COR-L47 (cell line): ENCODE measurements at regions not wholly inside any gene's neighbourhood (a gene's known extent, or its start where the extent isn't known, plus 50 kb on each side); places are given as distances from the start of the nearest gene placed in this dataset.
"Not testable (repeated sequence)": the region's sequence is repeated elsewhere in the genome, so short reads cannot be mapped to it uniquely, and the experiment has no call there.

Experiments
- DNase-seq: peaks from one replicate; lab custom pipeline; 2025; lab: John Stamatoyannopoulos, UW

DNA sequence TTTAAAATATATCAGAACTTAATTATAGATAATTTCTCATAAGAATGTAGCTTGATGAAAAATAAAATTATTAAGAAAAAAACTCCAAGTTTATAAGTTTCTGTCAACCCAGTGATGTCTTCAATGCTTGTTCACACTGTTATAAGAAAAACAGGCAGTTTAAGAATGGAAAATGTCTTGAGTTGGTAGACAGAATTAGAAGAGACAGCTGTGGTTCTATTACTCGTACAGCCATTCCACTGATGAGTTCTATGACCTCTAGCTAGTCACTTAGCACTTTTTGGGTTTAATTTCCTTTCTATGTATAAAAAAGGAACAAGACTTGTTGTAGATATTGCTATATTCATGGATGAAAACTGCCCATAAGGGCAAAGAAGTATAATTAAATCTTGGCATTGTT is 1013.1 kb upstream of the ATXN8OS start:
- DNase-seq: no peak

- DNase-seq: no peak
Observed at GRCh38 chr13:69092615-69093322, 1014.9 kb upstream of the ATXN8OS start.

DNA sequence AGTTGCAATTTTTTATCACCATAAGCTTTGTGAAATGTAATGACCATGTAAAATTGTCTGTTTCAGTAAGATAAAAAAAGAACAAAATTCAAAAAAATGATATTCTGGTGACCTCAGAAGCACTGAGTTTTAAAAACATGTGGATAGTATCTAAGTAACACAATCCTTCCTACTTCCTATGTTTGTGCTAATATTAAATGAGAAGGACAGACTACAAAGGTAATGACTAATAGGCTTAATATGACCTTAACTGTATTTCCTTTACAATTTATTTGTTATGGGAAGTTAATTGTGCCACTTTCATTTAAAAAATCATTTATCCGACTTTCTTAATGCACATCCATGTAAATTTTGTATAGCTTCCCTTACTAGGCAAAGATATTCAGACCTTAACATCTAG is 1030.4 kb upstream of the ATXN8OS start:
- DNase-seq: no peak

DNA sequence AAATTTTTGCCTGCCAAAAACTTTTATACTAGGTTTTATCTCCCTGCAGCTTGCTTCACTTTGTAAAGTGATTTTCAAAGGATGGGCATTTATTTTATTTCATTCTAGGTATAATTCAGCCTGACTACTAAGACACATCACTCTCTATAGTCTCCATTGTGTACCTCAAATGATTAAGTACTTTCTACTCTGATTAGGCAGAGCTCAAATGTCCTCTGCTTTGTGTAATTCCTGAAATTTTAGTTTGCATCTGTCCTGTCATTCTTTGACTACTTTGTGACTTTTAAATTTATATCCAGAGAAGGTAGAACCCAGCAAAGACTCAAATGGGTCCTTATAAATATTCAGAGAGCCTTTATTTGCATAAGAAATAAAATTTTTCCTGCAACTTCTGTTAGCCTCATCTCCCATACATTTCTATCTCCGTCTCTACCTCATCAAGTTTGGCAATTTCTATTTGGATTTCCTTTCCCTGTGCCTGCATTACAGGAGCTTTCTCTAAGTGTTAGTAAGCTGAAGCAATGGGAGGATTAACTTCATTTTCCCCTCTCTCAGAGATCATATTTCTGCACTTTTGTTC is 1038.0 kb upstream of the ATXN8OS start:
- no peak for DNase-seq

- DNase-seq: no peak
Observed at GRCh38 chr13:69050696-69051095, 1056.9 kb upstream of the ATXN8OS start.

- no peak for DNase-seq
Observed at GRCh38 chr13:69044629-69045028, 1063.0 kb upstream of the ATXN8OS start.

GRCh38 chr13:69040898-69041297 is 1066.7 kb upstream of the ATXN8OS start:
- no peak for DNase-seq

- DNase-seq: no peak
Observed at GRCh38 chr13:69035771-69036170, 1071.9 kb upstream of the ATXN8OS start.

- DNase-seq: no peak
Observed at GRCh38 chr13:69028936-69029335, 1078.7 kb upstream of the ATXN8OS start.

DNA sequence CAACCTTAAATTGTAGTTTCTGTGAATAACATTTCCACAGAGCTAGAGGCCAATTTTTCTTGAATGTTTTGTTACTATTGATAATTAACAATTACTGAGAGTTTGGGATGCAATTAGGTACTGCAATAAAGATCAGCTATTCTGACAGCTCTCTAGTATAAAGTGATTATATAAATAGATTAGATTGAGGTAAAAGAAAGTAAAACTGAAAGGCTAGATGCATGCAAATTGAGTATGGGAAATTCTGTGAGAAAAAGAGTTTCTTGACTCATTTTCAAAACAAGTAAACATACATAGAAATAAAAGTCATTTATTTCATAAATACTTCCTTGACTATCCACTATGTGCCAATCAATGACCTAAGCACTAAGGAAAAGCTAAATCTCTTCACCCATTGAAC is 1087.5 kb upstream of the ATXN8OS start:
- DNase-seq: no peak

- DNase-seq: not testable (repeated sequence)
Observed at GRCh38 chr13:69018173-69018572, 1089.5 kb upstream of the ATXN8OS start.

GRCh38 chr13:69010789-69011188 is 1096.8 kb upstream of the ATXN8OS start:
- no peak for DNase-seq

- no peak for DNase-seq
Observed at GRCh38 chr13:69008499-69008898, 1099.1 kb upstream of the ATXN8OS start.

DNA sequence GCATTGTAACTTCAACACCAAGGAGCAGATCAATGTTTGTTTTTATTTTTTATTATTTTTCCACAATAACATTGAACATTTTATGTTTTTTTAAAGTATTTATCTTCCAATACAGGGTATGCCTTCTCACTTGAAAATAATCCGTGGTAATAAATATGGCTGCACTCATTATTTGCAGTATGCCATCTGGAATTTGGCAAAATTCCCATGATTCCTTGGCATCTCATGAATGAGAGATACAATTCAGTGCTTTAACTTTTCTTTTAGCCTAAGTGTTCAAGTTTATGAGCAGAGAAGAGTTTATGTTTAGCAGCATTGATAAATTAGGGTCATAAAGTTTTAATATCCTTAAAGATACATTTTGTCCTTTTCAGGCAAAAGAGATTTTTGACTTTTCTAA is 1109.6 kb upstream of the ATXN8OS start:
- DNase-seq: no peak

DNA sequence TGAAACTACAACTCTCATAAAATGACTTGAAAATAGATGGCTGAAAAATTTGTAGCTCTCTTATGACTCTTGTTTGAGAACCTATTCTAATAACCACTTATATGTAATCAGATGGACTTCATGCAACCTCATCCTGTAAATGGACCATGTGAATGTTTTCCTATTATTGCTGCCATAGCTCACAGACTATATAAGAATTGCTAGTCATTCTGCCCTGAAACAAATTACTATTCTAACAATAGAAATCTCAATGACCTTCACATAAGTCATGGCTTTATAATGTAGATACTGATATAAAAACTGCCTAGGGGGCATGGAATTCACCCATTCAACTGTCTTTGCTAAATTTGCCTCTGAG is 1111.0 kb upstream of the ATXN8OS start:
- DNase-seq: no peak

DNA sequence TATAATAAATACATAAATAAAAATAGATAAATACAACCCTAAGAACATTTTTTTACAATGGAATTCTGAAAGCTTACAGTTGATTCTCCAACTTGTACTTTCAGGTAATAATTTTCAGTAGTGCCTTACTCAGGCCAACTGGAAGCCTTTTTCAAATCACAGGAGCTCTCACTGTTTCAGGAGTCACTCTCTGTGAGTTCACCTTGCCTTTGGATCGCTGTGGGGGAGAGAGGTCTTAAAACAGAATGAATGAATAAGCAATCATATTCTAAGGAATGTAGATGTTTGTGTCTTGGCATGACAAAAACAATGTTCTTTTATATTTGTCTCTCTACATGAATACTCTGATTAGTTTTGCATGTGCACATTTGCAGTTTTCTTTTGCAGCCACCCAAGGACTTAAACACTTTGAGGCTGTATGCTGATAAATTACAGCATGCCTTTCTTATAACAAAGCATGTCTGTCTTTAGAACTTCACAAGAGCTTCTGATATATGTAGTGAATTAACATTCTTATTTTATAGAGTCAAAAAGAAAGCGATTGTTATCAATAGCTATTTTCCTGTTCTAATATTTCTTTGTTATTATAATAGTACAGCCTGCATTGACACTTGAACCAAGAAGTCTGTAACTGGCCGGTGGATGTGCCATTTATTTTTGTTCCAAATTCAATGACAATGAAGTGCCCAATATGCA is 1111.5 kb upstream of the ATXN8OS start:
- no peak for DNase-seq

GRCh38 chr13:68993154-68993553 is 1114.5 kb upstream of the ATXN8OS start:
- DNase-seq: no peak

DNA sequence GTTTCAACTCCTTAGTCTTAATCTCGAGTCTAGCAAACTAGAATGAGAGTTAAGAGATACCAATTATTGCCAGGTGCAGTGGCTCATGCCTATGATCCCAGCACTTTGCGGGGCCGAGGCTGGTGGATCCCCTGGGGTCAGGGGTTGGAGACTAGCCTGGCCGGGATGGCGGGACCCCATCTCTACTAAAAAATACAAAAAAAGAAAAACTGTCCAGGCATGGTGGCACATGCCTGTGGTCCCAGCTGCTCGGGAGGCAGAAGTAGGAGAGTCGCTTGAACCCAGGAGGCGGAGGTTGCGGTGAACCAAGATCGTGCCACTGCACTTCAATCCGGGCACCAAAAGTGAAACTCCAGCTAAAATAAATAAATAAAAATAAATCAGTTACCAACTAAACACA is 1119.5 kb upstream of the ATXN8OS start:
- DNase-seq: no peak

DNA sequence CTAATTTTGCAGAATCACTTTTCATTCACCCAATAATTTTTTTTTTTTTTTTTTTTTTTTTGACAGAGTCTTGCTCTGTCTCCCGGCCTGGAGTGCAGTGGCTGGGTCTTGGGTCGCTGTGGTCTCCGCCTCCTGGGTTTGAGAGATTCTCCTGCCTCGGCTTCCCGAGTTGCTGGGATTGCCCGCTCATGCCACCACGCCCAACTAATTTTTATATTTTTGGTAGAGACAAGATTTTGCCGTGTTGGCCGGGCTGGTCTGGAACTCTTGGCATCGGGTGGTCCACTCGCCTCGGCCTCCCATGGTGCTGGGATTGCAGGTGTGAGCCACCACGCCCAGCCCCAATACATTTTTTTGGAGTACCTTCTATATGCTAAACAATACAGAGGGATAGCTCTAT is 1120.0 kb upstream of the ATXN8OS start:
- DNase-seq: no peak

DNA sequence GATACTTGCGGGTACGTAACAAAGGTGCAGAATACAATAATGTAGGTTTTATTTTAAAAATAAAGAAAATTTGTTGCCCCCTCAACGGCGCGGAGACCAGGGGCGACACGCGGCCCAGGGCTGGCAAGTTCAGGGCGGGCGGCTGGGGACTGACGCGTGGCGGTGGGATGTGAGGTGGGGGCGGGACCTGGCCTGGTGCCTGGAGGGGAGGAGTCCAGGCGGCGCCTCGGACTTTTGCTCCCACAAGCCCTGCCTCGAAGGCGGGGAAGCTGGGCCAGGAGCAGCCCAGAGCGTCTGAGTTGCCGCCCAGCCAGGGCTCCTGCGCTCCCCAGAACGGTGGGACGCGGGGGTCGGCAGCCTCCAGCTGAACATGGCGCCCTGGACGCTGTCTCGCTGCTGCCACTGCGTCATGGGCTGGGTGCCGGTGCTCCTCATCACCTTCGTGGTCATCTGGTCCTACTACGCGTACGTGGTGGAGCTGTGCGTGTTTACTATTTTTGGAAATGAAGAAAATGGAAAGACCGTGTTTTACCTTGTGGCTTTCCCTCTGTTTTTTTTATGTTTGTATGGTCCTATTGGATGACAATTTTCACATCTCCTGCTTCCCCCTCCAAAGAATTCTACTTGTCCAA is 1122.8 kb upstream of the ATXN8OS start:
- DNase-seq: no peak

DNA sequence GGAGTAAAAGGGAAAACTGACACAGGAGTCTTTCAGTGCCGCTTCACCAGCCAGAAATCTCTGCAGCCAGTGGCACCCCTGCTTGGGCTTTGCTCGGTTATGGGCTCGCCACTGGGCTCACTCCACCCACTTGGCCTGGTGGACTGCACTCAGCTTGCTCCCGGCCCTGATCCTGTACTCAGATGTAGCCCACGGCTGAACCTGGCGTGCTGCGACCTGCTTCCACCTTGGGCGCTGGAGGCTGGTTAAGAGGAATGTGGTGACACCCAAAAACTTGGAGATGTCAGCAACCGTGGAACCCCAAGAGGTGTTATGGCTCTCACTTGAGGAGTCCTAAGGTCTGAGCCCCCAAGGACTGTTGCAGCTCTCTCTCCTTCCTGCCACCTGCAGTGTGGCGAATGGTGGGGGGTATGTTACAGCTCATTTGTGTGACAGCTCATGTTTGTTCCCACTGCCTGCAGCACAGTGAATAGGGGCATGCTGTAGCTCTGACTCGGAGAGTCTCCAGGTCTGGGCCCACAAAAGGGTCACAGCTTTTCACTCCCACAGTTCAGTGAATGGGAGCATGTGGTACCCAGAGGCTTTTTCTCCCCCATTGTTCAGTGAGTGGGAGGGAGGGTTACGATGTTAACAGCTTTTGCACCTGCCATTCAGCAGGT is 1124.5 kb upstream of the ATXN8OS start:
- DNase-seq: no peak

DNA sequence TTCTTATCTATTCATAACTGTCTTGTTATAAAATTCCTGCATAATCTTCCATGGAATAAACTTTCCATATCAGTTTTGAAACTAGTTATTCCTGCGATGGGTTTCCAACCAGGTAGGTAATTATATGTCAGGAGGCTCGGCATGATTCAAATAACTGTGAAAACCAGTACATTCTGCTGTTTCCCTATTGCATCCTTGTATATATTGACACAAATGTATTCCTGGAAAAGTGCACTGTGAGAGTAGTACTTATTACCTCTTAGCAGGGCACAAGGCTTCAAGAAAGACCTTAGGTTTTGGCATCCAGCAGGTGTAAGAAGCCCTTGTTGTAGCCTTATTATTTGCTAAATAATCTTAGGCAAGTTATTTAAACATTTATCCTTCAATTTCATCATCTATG is 1131.3 kb upstream of the ATXN8OS start:
- DNase-seq: no peak

DNA sequence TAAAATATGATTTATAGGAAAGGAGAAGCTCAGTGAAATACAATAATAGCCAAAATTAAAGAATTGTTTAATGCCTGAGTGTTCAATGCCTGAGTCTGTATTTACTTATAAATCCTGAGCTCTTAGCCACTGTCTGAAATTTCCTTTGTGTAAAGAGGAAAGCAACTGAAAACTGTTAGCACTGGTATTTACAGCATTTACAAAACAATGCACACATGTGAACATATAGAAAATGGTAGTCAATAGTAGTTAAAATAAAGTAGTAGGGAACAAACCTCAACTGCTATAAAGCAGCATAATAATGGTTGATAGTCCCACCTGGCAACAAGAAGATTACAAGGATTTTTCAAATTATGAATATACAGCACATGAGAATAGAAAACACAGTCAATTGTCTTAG is 1137.1 kb upstream of the ATXN8OS start:
- no peak for DNase-seq
